ENCODE measurements at regions not wholly inside any gene's neighbourhood (a gene's known extent, or its start where the extent isn't known, plus 50 kb on each side); places are given as distances from the start of the nearest gene placed in this dataset.

DNA sequence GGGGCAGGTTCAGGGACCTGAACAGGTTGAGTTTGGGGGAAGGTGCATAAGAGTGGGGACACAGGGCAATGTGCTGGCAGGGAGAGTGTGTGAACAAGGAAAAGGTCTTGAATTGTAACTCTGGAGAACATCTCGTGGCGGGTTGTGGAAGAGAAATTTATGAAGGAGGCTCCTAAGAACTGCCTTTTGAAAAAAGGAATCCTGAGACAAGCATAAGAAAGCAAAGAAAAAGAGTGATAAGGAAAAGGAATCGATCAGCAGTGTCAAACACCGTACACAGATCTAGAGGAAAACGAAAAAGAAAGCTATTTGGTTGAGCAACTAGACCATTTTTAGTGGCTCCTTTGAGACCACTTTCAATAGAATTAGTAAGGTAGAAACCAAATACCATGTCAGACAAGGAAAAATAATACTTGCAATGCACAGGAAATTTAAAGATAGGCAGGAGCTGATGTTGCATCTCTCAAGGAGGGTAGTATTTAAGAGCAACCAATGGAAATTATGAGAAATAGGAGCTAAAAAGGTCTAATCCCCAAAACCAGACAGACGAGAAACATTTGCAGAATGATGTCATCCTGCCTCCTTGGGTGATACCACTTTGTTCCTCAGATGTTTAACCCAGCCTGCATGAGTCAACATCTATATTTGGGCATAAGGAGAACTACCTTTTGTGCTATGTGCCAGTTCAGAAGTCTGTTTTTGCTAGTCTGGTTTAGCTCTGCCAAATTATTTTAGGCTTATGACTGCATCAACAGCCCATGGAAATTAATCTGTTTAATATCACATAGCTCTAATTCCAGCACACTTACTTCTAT is 64.5 kb upstream of the STK38L start:
- peak; percentile 74 for ATAC-seq (ENCODE audit: poor library complexity)
- POLR2A ChIA-PET: no interaction called here
- Mint-ChIP-seq H3K27me3 (no peaks in the 10 kb centered on the region), H3K36me3 (ENCODE audit: low read depth) (no peaks in the 10 kb centered on the region), H3K27ac (no peak overlapping the region), H3K4me3 (no peak overlapping the region), H3K9me3 (no peaks in the 10 kb centered on the region), H3K4me1 (ENCODE audit: low read depth) (no peaks in the 10 kb centered on the region)
- peak in 3 of 14 experiments; percentile 25 to 65 (median 60) for DNase-seq
- CTCF ChIA-PET: no interaction called here
- Histone ChIP-seq H3K36me3 (ENCODE audit: insufficient read depth, low read length) (no peaks in the 10 kb centered on the region), H3K9me3 (ENCODE audit: control insufficient read depth in 1 of 2, insufficient read depth in 1 of 2, low read length in 2 of 2) (no peaks in the 10 kb centered on the region), H3K4me1 (ENCODE audit: insufficient read depth, low read length) (no peaks in the 10 kb centered on the region), H3K27ac (ENCODE audit: low read depth in 1 of 2, low read length in 2 of 2) (no peak overlapping the region), H3K27me3 (ENCODE audit: control insufficient read depth in 1 of 2, insufficient read depth in 2 of 2, low read length in 2 of 2) (no peaks in the 10 kb centered on the region), H3K4me3 (ENCODE audit: low read length) (no peak overlapping the region)
- intact Hi-C loops (cut with DNase I, micrococcal nuclease): no loop called here
- TF ChIP-seq, protein P1, sequence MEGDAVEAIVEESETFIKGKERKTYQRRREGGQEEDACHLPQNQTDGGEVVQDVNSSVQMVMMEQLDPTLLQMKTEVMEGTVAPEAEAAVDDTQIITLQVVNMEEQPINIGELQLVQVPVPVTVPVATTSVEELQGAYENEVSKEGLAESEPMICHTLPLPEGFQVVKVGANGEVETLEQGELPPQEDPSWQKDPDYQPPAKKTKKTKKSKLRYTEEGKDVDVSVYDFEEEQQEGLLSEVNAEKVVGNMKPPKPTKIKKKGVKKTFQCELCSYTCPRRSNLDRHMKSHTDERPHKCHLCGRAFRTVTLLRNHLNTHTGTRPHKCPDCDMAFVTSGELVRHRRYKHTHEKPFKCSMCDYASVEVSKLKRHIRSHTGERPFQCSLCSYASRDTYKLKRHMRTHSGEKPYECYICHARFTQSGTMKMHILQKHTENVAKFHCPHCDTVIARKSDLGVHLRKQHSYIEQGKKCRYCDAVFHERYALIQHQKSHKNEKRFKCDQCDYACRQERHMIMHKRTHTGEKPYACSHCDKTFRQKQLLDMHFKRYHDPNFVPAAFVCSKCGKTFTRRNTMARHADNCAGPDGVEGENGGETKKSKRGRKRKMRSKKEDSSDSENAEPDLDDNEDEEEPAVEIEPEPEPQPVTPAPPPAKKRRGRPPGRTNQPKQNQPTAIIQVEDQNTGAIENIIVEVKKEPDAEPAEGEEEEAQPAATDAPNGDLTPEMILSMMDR (IDR thresholded peaks at IDR 0.05): no peak

DNA sequence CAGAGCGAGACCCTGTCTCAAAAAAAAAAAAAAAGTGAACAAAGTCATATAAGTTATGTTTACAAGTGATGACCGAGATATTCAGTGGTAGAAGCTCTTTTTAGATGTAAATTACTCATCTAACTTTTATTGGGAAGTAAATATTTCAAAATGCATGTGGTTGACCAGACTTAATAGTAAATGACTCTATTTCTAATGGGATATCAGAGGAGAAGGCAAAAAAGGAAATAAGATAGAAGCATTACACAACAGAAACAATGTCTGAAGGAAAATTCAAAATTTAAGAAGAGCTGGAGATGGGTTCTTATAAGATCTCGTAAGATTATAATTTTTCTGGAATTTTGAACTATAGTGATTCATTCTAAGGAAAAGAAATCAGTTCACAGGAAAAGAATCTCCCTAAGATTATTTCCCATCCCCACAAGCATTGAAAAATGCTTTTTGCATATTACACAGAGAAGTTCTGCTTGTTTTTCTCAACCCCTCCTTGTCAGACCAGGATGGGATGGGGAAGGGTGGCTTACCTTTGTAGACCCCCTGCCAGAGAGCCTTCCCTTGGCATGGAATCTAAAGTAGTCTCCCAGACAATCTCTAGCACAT is 63.1 kb upstream of the STK38L start:
- TF ChIP-seq, protein P1 (IDR thresholded peaks at IDR 0.05): no peak
- H3K4me1 ChIP-seq (ENCODE audit: insufficient read depth, low read length): peaks cover 3% of the 10 kb centered on the region
- CTCF ChIA-PET: no interaction called here
- intact Hi-C loops (cut with DNase I, micrococcal nuclease): no loop called here
- no peak overlapping the region for H3K4me3 ChIP-seq (ENCODE audit: low read length)
- H3K27me3 ChIP-seq (ENCODE audit: control insufficient read depth in 1 of 2, insufficient read depth in 2 of 2, low read length in 2 of 2): no peaks in the 10 kb centered on the region
- Mint-ChIP-seq H3K36me3 (ENCODE audit: low read depth) (no peaks in the 10 kb centered on the region), H3K4me3 (no peak overlapping the region), H3K27me3 (no peaks in the 10 kb centered on the region), H3K4me1 (ENCODE audit: low read depth) (peaks cover 7% of the 10 kb centered on the region), H3K9me3 (no peaks in the 10 kb centered on the region), H3K27ac (no peak overlapping the region)
- no peak overlapping the region for H3K27ac ChIP-seq (ENCODE audit: low read depth in 1 of 2, low read length in 2 of 2)
- DNase-seq (no peak), ATAC-seq (ENCODE audit: poor library complexity) (no peak)
- POLR2A ChIA-PET: no interaction called here
- H3K36me3 ChIP-seq (ENCODE audit: insufficient read depth, low read length): no peaks in the 10 kb centered on the region
- H3K9me3 ChIP-seq (ENCODE audit: control insufficient read depth in 1 of 2, insufficient read depth in 1 of 2, low read length in 2 of 2): no peaks in the 10 kb centered on the region

DNA sequence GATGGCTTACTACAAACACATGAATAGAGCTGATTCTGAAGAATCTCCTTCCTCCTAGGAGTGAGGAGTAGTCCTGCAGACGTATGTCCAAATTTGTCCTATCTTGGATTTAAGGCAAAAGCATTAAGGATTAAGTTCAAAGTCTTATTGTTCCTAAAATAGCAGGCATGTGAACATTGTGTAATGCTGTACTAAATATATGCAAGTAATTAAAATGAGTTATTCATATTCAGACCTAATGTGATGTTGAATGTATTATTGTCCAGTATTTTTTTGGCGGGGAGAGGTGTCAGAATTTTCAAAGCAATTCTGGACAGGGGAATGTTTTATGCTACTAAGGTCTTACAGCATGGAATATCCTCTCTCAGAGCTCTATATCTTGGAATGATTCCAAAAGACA is 60.7 kb upstream of the STK38L start:
- CTCF ChIA-PET: no interaction called here

More for the DNA sequence above, 60.7 kb upstream of the STK38L start:
- no peaks in the 10 kb centered on the region for H3K27me3 Mint-ChIP-seq
- no peaks in the 10 kb centered on the region for H3K36me3 ChIP-seq (ENCODE audit: insufficient read depth, low read length)
- H3K27ac Mint-ChIP-seq: no peak overlapping the region
- no peaks in the 10 kb centered on the region for H3K9me3 ChIP-seq (ENCODE audit: control insufficient read depth in 1 of 2, insufficient read depth in 1 of 2, low read length in 2 of 2)
- no peaks in the 10 kb centered on the region for H3K27me3 ChIP-seq (ENCODE audit: control insufficient read depth in 1 of 2, insufficient read depth in 2 of 2, low read length in 2 of 2)
- H3K36me3 Mint-ChIP-seq (ENCODE audit: low read depth): no peaks in the 10 kb centered on the region
- H3K4me3 ChIP-seq (ENCODE audit: low read length): no peak overlapping the region
- no peak overlapping the region for H3K27ac ChIP-seq (ENCODE audit: low read depth in 1 of 2, low read length in 2 of 2)
- intact Hi-C loops (cut with DNase I, micrococcal nuclease): no loop called here
- no peak overlapping the region for H3K4me3 Mint-ChIP-seq
- no peak for ATAC-seq (ENCODE audit: poor library complexity)
- DNase-seq: no peak
- POLR2A ChIA-PET: no interaction called here
- no peaks in the 10 kb centered on the region for H3K9me3 Mint-ChIP-seq
- H3K4me1 ChIP-seq (ENCODE audit: insufficient read depth, low read length): peaks cover 3% of the 10 kb centered on the region
- TF ChIP-seq, protein P1 (IDR thresholded peaks at IDR 0.05): no peak
- peaks cover 7% of the 10 kb centered on the region for H3K4me1 Mint-ChIP-seq (ENCODE audit: low read depth)
